ENCODE measurements at regions not wholly inside any gene's neighbourhood (a gene's known extent, or its start where the extent isn't known, plus 50 kb on each side); places are given as distances from the start of the nearest gene placed in this dataset.

DNA sequence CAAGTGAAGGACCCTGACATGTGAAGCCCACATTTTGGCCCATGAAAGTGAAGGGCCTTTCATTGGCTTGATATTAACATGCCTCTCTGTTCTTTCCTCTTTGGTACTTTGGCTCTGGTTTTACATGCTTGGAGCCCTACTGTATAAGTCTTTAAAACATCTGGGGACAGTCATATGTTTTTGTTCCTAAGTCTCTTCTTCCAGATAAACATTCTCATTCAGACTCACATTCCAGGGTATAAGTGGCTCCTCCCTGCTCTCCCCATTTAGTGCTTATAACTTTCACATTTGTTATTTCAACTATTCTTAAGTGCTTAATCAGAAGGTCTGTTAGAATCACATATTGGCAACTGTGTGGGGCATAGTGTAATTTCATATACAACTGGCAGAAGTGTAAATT, 1932.2 kb upstream of the CELF4 start:
- Histone ChIP-seq H3K27ac (ENCODE audit: low read depth, low read length) (no peak overlapping the region), H3K9me3 (ENCODE audit: low read length) (no peaks in the 10 kb centered on the region), H3K36me3 (ENCODE audit: insufficient read depth, low read length) (no peaks in the 10 kb centered on the region), H3K4me3 (ENCODE audit: low read length) (no peak overlapping the region), H3K27me3 (ENCODE audit: insufficient read depth, low read length, poor library complexity, severe bottlenecking) (no peaks in the 10 kb centered on the region), H3K4me1 (ENCODE audit: insufficient read depth, low read length) (no peaks in the 10 kb centered on the region)
- no peak for DNase-seq
- ChIA-PET POLR2A (no interaction called here), CTCF (no interaction called here)
- H3K27me3 Mint-ChIP-seq, result no peaks in the 10 kb centered on the region
- no peaks in the 10 kb centered on the region for H3K4me1 Mint-ChIP-seq
- H3K9me3 Mint-ChIP-seq, result peaks cover 6 to 24% (median 9%) of the 10 kb centered on the region in 5 donors
- H3K36me3 Mint-ChIP-seq, result no peaks in the 10 kb centered on the region
- H3K27ac Mint-ChIP-seq, result no peak overlapping the region
- H3K4me3 Mint-ChIP-seq, result no peak overlapping the region

DNA sequence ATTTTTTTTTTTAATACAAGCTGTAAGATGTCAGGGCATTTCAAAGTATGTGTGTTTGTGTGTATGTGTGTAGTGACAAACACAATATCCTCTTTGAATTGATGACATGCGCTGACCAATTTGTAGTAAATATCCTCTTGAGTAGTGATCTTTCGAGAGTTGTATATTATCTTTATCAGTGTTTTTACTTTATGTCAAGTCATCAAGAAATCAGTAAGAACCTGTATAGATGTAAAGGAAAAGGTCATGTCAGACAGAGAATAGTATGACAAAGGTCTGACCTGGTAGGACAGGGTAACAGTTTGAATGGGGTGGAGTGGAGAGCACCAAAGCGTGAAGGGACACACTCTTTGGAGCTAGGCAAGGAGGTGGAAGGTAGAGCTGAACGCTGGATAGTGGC, 1931.4 kb upstream of the CELF4 start:
- H3K27me3 ChIP-seq (ENCODE audit: insufficient read depth, low read length, poor library complexity, severe bottlenecking), result no peaks in the 10 kb centered on the region
- no peaks in the 10 kb centered on the region for H3K4me1 ChIP-seq (ENCODE audit: insufficient read depth, low read length)
- H3K9me3 ChIP-seq (ENCODE audit: low read length), result no peaks in the 10 kb centered on the region
- no peak overlapping the region for H3K27ac Mint-ChIP-seq
- no peak for DNase-seq
- peaks cover 9 to 32% (median 14%) of the 10 kb centered on the region in 5 donors for H3K9me3 Mint-ChIP-seq
- H3K27me3 Mint-ChIP-seq, result no peaks in the 10 kb centered on the region
- CTCF ChIA-PET, result no interaction called here
- no peaks in the 10 kb centered on the region for H3K36me3 ChIP-seq (ENCODE audit: insufficient read depth, low read length)
- no peak overlapping the region for H3K4me3 ChIP-seq (ENCODE audit: low read length)
- no peak overlapping the region for H3K4me3 Mint-ChIP-seq
- no peak overlapping the region for H3K27ac ChIP-seq (ENCODE audit: low read depth, low read length)
- no peaks in the 10 kb centered on the region for H3K36me3 Mint-ChIP-seq
- POLR2A ChIA-PET, result no interaction called here
- no peaks in the 10 kb centered on the region for H3K4me1 Mint-ChIP-seq

DNA sequence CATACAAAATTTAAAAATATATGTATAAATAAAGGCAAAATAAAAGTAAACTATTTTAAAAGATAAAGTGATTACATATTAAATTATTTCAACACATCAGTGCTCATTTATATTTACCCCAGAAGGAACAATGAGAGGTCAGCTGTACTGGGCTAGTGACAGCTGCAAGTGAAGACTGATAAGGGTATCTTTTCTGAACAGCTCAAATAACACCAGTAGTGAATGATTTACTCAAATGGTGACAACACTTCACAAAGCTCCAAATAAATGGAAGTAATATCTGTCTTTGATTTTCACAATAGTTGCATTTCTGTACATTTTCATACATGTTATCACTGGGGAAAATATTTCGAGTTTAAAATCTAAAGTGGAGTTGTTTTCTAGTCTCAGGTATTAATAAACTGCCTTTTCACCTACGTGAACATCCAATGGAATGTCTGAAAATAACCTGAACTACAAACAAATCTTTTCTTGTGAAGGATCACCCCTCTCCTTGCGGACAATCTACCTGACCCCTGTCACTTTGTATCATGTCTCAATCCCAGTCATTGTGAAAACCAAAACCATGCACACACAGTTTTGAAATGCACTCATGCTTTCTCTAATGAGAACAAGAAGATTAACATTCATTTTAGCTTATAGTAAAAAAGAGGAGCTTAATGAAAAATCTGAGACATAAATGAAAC, 1928.8 kb upstream of the CELF4 start:
- no peaks in the 10 kb centered on the region for H3K27me3 Mint-ChIP-seq
- no peak overlapping the region for H3K27ac Mint-ChIP-seq
- CTCF ChIA-PET, result no interaction called here
- Histone ChIP-seq H3K9me3 (ENCODE audit: low read length) (no peaks in the 10 kb centered on the region), H3K27me3 (ENCODE audit: insufficient read depth, low read length, poor library complexity, severe bottlenecking) (no peaks in the 10 kb centered on the region), H3K4me3 (ENCODE audit: low read length) (no peak overlapping the region), H3K36me3 (ENCODE audit: insufficient read depth, low read length) (no peaks in the 10 kb centered on the region), H3K4me1 (ENCODE audit: insufficient read depth, low read length) (no peaks in the 10 kb centered on the region), H3K27ac (ENCODE audit: low read depth, low read length) (no peak overlapping the region)
- no peaks in the 10 kb centered on the region for H3K4me1 Mint-ChIP-seq
- POLR2A ChIA-PET, result no interaction called here
- peaks cover 14 to 37% (median 15%) of the 10 kb centered on the region in 5 donors for H3K9me3 Mint-ChIP-seq
- no peak overlapping the region for H3K4me3 Mint-ChIP-seq
- H3K36me3 Mint-ChIP-seq, result no peaks in the 10 kb centered on the region
- no peak for DNase-seq

DNA sequence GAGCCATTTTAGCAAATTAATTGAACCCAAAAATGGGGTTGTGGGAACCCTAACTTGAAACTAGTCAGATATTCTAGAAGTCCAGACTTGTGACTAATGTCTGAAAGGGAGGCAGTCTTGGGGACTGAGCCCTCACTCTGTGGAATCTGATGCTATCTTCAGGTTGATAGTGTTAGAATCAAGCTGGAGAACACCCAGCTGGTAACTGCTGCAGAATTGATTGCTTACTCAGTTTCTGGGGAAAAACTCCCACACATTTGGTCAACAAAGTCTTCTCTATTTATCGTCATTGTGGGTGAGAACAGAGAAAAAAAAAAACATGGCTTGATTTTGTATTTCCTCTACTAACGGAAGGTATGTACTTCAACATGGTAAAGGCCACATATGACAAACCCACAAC, 1925.8 kb upstream of the CELF4 start:
- Mint-ChIP-seq H3K27me3 (no peaks in the 10 kb centered on the region), H3K27ac (no peak overlapping the region), H3K36me3 (no peaks in the 10 kb centered on the region), H3K4me1 (no peaks in the 10 kb centered on the region), H3K4me3 (no peak overlapping the region), H3K9me3 (peaks cover 9 to 47% (median 16%) of the 10 kb centered on the region in 5 donors)
- POLR2A ChIA-PET, result no interaction called here
- H3K4me3 ChIP-seq (ENCODE audit: low read length), result no peak overlapping the region
- DNase-seq, result no peak
- H3K4me1 ChIP-seq (ENCODE audit: insufficient read depth, low read length), result no peaks in the 10 kb centered on the region
- H3K27me3 ChIP-seq (ENCODE audit: insufficient read depth, low read length, poor library complexity, severe bottlenecking), result no peaks in the 10 kb centered on the region
- no peaks in the 10 kb centered on the region for H3K9me3 ChIP-seq (ENCODE audit: low read length)
- CTCF ChIA-PET, result no interaction called here
- H3K36me3 ChIP-seq (ENCODE audit: insufficient read depth, low read length), result no peaks in the 10 kb centered on the region
- H3K27ac ChIP-seq (ENCODE audit: low read depth, low read length), result no peak overlapping the region

GRCh38 chr18:39489431-39489830, 1923.8 kb upstream of the CELF4 start:
- POLR2A ChIA-PET, result no interaction called here
- H3K4me3 ChIP-seq (ENCODE audit: low read length), result no peak overlapping the region
- no peak for DNase-seq
- Mint-ChIP-seq H3K4me1 (no peaks in the 10 kb centered on the region), H3K27me3 (no peaks in the 10 kb centered on the region), H3K9me3 (peaks cover 9 to 44% (median 16%) of the 10 kb centered on the region in 5 donors), H3K4me3 (no peak overlapping the region), H3K27ac (no peak overlapping the region), H3K36me3 (no peaks in the 10 kb centered on the region)
- H3K4me1 ChIP-seq (ENCODE audit: insufficient read depth, low read length), result no peaks in the 10 kb centered on the region
- H3K27ac ChIP-seq (ENCODE audit: low read depth, low read length), result no peak overlapping the region
- no peaks in the 10 kb centered on the region for H3K9me3 ChIP-seq (ENCODE audit: low read length)
- no peaks in the 10 kb centered on the region for H3K36me3 ChIP-seq (ENCODE audit: insufficient read depth, low read length)
- H3K27me3 ChIP-seq (ENCODE audit: insufficient read depth, low read length, poor library complexity, severe bottlenecking), result no peaks in the 10 kb centered on the region
- CTCF ChIA-PET, result no interaction called here

DNA sequence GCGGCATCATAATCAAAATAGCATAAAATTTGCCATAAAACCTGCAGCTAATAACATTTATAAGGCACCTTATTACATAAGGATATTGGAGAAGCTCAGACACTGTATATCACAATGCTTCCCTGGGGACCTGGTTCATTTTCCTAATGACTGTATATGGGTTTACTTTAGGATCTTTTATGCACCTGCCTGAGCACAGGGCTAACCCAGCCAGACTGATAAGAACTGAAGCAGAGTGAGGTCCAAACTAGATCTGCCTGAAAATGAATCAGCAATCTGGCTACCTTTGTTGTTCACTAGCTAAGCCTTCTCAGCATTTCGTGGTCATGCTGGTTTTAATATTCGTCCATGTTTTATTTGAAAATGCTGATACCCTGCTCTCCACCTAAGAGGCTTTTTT, 1922.3 kb upstream of the CELF4 start:
- H3K27me3 Mint-ChIP-seq, result no peaks in the 10 kb centered on the region
- H3K36me3 ChIP-seq (ENCODE audit: insufficient read depth, low read length), result no peaks in the 10 kb centered on the region
- no peaks in the 10 kb centered on the region for H3K4me1 Mint-ChIP-seq
- no peaks in the 10 kb centered on the region for H3K36me3 Mint-ChIP-seq
- no peaks in the 10 kb centered on the region for H3K27me3 ChIP-seq (ENCODE audit: insufficient read depth, low read length, poor library complexity, severe bottlenecking)
- H3K9me3 ChIP-seq (ENCODE audit: low read length), result no peaks in the 10 kb centered on the region
- H3K9me3 Mint-ChIP-seq, result peaks cover 7 to 39% (median 14%) of the 10 kb centered on the region in 5 donors
- H3K4me3 Mint-ChIP-seq, result no peak overlapping the region
- H3K27ac Mint-ChIP-seq, result no peak overlapping the region
- ChIA-PET POLR2A (no interaction called here), CTCF (no interaction called here)
- no peak overlapping the region for H3K4me3 ChIP-seq (ENCODE audit: low read length)
- no peak overlapping the region for H3K27ac ChIP-seq (ENCODE audit: low read depth, low read length)
- no peak for DNase-seq
- no peaks in the 10 kb centered on the region for H3K4me1 ChIP-seq (ENCODE audit: insufficient read depth, low read length)

DNA sequence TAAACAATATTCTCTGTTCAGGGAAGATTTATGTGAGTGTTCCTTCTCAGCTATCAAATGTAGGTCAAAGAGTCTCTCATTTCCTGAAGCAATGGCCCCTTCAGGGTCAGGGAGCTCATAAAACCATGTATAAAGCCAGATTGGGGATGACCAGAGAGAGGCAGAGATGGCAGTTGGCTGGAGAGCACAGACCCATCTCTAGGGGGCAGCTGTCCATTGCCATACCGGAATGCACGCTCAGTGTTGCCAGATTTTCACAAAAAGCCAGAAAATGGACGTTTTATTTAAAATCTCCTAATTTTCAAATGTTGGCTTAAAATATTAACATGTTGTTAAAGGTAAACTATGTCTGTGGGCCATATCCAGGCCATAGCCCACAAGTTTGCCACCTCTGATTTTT, 1920.7 kb upstream of the CELF4 start:
- H3K36me3 ChIP-seq (ENCODE audit: insufficient read depth, low read length), result no peaks in the 10 kb centered on the region
- H3K9me3 Mint-ChIP-seq, result peaks cover 2 to 29% (median 12%) of the 10 kb centered on the region in 5 donors
- no peaks in the 10 kb centered on the region for H3K9me3 ChIP-seq (ENCODE audit: low read length)
- H3K27me3 Mint-ChIP-seq, result no peaks in the 10 kb centered on the region
- no peaks in the 10 kb centered on the region for H3K36me3 Mint-ChIP-seq
- CTCF ChIA-PET, result no interaction called here
- no peak overlapping the region for H3K4me3 ChIP-seq (ENCODE audit: low read length)
- H3K4me3 Mint-ChIP-seq, result no peak overlapping the region
- POLR2A ChIA-PET, result no interaction called here
- H3K4me1 Mint-ChIP-seq, result no peaks in the 10 kb centered on the region
- no peaks in the 10 kb centered on the region for H3K4me1 ChIP-seq (ENCODE audit: insufficient read depth, low read length)
- no peak for DNase-seq
- no peaks in the 10 kb centered on the region for H3K27me3 ChIP-seq (ENCODE audit: insufficient read depth, low read length, poor library complexity, severe bottlenecking)
- no peak overlapping the region for H3K27ac ChIP-seq (ENCODE audit: low read depth, low read length)
- no peak overlapping the region for H3K27ac Mint-ChIP-seq

- no peak overlapping the region for H3K4me3 ChIP-seq (ENCODE audit: low read length)
- ChIA-PET POLR2A (no interaction called here), CTCF (no interaction called here)
- Mint-ChIP-seq H3K9me3 (peaks cover 2 to 31% (median 11%) of the 10 kb centered on the region in 5 donors), H3K4me1 (no peaks in the 10 kb centered on the region), H3K36me3 (no peaks in the 10 kb centered on the region), H3K27ac (no peak overlapping the region), H3K27me3 (no peaks in the 10 kb centered on the region), H3K4me3 (no peak overlapping the region)
- no peak overlapping the region for H3K27ac ChIP-seq (ENCODE audit: low read depth, low read length)
- no peaks in the 10 kb centered on the region for H3K4me1 ChIP-seq (ENCODE audit: insufficient read depth, low read length)
- no peaks in the 10 kb centered on the region for H3K36me3 ChIP-seq (ENCODE audit: insufficient read depth, low read length)
- no peaks in the 10 kb centered on the region for H3K9me3 ChIP-seq (ENCODE audit: low read length)
- H3K27me3 ChIP-seq (ENCODE audit: insufficient read depth, low read length, poor library complexity, severe bottlenecking), result no peaks in the 10 kb centered on the region
- no peak for DNase-seq
These were observed 1920.1 kb upstream of the CELF4 start for GRCh38 chr18:39485696-39486095.

GRCh38 chr18:39481281-39481680, 1915.7 kb upstream of the CELF4 start:
- POLR2A ChIA-PET, result no interaction called here

More at GRCh38 chr18:39481281-39481680, 1915.7 kb upstream of the CELF4 start:
- Histone ChIP-seq H3K36me3 (ENCODE audit: insufficient read depth, low read length) (no peaks in the 10 kb centered on the region), H3K27me3 (ENCODE audit: insufficient read depth, low read length, poor library complexity, severe bottlenecking) (no peaks in the 10 kb centered on the region), H3K4me3 (ENCODE audit: low read length) (no peak overlapping the region), H3K4me1 (ENCODE audit: insufficient read depth, low read length) (no peaks in the 10 kb centered on the region), H3K27ac (ENCODE audit: low read depth, low read length) (no peak overlapping the region), H3K9me3 (ENCODE audit: low read length) (no peaks in the 10 kb centered on the region)
- no peak for DNase-seq
- Mint-ChIP-seq H3K27me3 (no peaks in the 10 kb centered on the region), H3K4me1 (no peaks in the 10 kb centered on the region), H3K36me3 (no peaks in the 10 kb centered on the region), H3K27ac (no peak overlapping the region), H3K4me3 (no peak overlapping the region), H3K9me3 (peaks cover 2 to 23% (median 5%) of the 10 kb centered on the region in 5 donors)
- CTCF ChIA-PET, result no interaction called here

All from CD8-positive, alpha-beta memory T cell (primary cell).